ENCODE measurements at regions not wholly inside any gene's neighbourhood (a gene's known extent, or its start where the extent isn't known, plus 50 kb on each side); places are given as distances from the start of the nearest gene placed in this dataset.

- H3K4me1 ChIP-seq = no peaks in the 10 kb centered on the region
- DNase-seq = no peak
- no peaks in the 10 kb centered on the region for H3K36me3 ChIP-seq
- no peaks in the 10 kb centered on the region for H3K9me3 ChIP-seq
- no peak overlapping the region for H3K4me3 ChIP-seq (replicated peaks in 1 of 3)
- intact Hi-C loops (cut with DNase I) = no loop called here
- H3K27ac ChIP-seq = no peak overlapping the region
- WGBS, 2 donors = 81 to 100% methylated on average over 1 to 2 of the region's 2 CpGs
- no peak for TF ChIP-seq POLR2A (IDR thresholded peaks at IDR 0.05)
- TF ChIP-seq CTCF (IDR thresholded peaks at IDR 0.05) = no peak
- H3K27me3 ChIP-seq = no peaks in the 10 kb centered on the region
Observed at GRCh38 chr16:66254106-66254505, 112.4 kb upstream of the CDH5 start.

GRCh38 chr16:66251476-66252160, 114.9 kb upstream of the CDH5 start:
- no peak overlapping the region for H3K27ac ChIP-seq
- no peak for DNase-seq
- intact Hi-C loops (cut with DNase I) = no loop called here

GRCh38 chr16:66250686-66251431, 115.6 kb upstream of the CDH5 start:
- WGBS, 2 donors = 23 to 31% methylated on average over 10 of the region's 10 CpGs
- H3K36me3 ChIP-seq = no peaks in the 10 kb centered on the region
- H3K4me3 ChIP-seq (replicated peaks in 1 of 3) = no peak overlapping the region
- H3K27me3 ChIP-seq = no peaks in the 10 kb centered on the region
- no peak for TF ChIP-seq CTCF (IDR thresholded peaks at IDR 0.05)
- no peak for TF ChIP-seq POLR2A (IDR thresholded peaks at IDR 0.05)
- no peak overlapping the region for H3K27ac ChIP-seq
- peak; percentile 19 to 27 for DNase-seq
- H3K9me3 ChIP-seq = no peaks in the 10 kb centered on the region
- intact Hi-C loops (cut with DNase I) = no loop called here
- no peaks in the 10 kb centered on the region for H3K4me1 ChIP-seq

More at GRCh38 chr16:66251476-66252160, 114.9 kb upstream of the CDH5 start:
- Histone ChIP-seq H3K9me3 (no peaks in the 10 kb centered on the region), H3K36me3 (no peaks in the 10 kb centered on the region), H3K4me1 (no peaks in the 10 kb centered on the region), H3K4me3 (replicated peaks in 1 of 3) (no peak overlapping the region), H3K27me3 (no peaks in the 10 kb centered on the region)
- WGBS, 2 donors = 77 to 80% methylated on average over 6 of the region's 6 CpGs
- no peak for TF ChIP-seq CTCF (IDR thresholded peaks at IDR 0.05)
- TF ChIP-seq POLR2A (IDR thresholded peaks at IDR 0.05) = no peak

- H3K27ac ChIP-seq = no peak overlapping the region
- DNase-seq = peak; percentile 25 to 27
- no peaks in the 10 kb centered on the region for H3K36me3 ChIP-seq
- no peak overlapping the region for H3K4me3 ChIP-seq (replicated peaks in 1 of 3)
- H3K27me3 ChIP-seq = no peaks in the 10 kb centered on the region
- WGBS, 2 donors = 66 to 69% methylated on average over 13 of the region's 13 CpGs
- H3K9me3 ChIP-seq = no peaks in the 10 kb centered on the region
- intact Hi-C loops (cut with DNase I) = no loop called here
- TF ChIP-seq POLR2A (IDR thresholded peaks at IDR 0.05) (no peak), CTCF (IDR thresholded peaks at IDR 0.05) (no peak)
- no peaks in the 10 kb centered on the region for H3K4me1 ChIP-seq
Observed at GRCh38 chr16:66247516-66248481, 118.7 kb upstream of the CDH5 start.
